HPDE6-E6E7 (cell line): ENCODE measurements at regions not wholly inside any gene's neighbourhood (a gene's known extent, or its start where the extent isn't known, plus 50 kb on each side); places are given as distances from the start of the nearest gene placed in this dataset.
A peak's percentile ranks its signal among the peaks of the same experiment; 100 is the strongest.

ENCODE experiments used
- DNase-seq: peaks from one replicate; pipeline ENCODE4 v3.0.0; 2011; ENCODE audit warnings: missing footprints; ENCODE audit errors: extremely low spot score

GRCh38 chr3:39000008-39000450 is 51.7 kb downstream of the SCN11A start:
- DNase-seq, result no peak

- no peak for DNase-seq
Observed at GRCh38 chr3:38998086-38998485, 53.7 kb downstream of the SCN11A start.

- DNase-seq, result no peak
Observed at GRCh38 chr3:38996193-38996592, 55.6 kb downstream of the SCN11A start.

GRCh38 chr3:38994251-38994650 is 57.5 kb downstream of the SCN11A start:
- DNase-seq, result no peak

GRCh38 chr3:38992117-38992760 is 59.5 kb downstream of the SCN11A start:
- DNase-seq, result peak; percentile 7

GRCh38 chr3:38990621-38991020 is 61.1 kb downstream of the SCN11A start:
- DNase-seq, result no peak

- DNase-seq, result no peak
Observed at GRCh38 chr3:38989917-38990510, 61.7 kb downstream of the SCN11A start.

GRCh38 chr3:38988955-38989354 is 62.8 kb downstream of the SCN11A start:
- DNase-seq, result no peak

GRCh38 chr3:38987456-38987855 is 64.3 kb downstream of the SCN11A start:
- no peak for DNase-seq

GRCh38 chr3:38986901-38987300 is 64.8 kb downstream of the SCN11A start:
- no peak for DNase-seq

- DNase-seq, result no peak
Observed at GRCh38 chr3:38985981-38986380, 65.8 kb downstream of the SCN11A start.

- no peak for DNase-seq
Observed at GRCh38 chr3:38985581-38985980, 66.2 kb downstream of the SCN11A start.

GRCh38 chr3:38984731-38985130 is 67.0 kb downstream of the SCN11A start:
- no peak for DNase-seq

GRCh38 chr3:38984110-38984509 is 67.6 kb downstream of the SCN11A start:
- DNase-seq, result no peak

- DNase-seq, result no peak
Observed at GRCh38 chr3:38980938-38981337, 70.8 kb downstream of the SCN11A start.

- no peak for DNase-seq
Observed at GRCh38 chr3:38978729-38979128, 73.0 kb downstream of the SCN11A start.

GRCh38 chr3:38970851-38971638 is 80.7 kb downstream of the SCN11A start:
- DNase-seq, result no peak

GRCh38 chr3:38969317-38970235 is 82.2 kb downstream of the SCN11A start:
- no peak for DNase-seq

GRCh38 chr3:38968891-38969290 is 82.9 kb downstream of the SCN11A start:
- no peak for DNase-seq

- no peak for DNase-seq
Observed at GRCh38 chr3:38968403-38968802, 83.3 kb downstream of the SCN11A start.

GRCh38 chr3:38967693-38967989 is 84.1 kb downstream of the SCN11A start:
- no peak for DNase-seq
